ENCODE measurements at regions not wholly inside any gene's neighbourhood (a gene's known extent, or its start where the extent isn't known, plus 50 kb on each side); places are given as distances from the start of the nearest gene placed in this dataset.

GRCh38 chr10:130230036-130230435 lies 93.8 kb downstream of the GLRX3 start:
- no peak for DNase-seq

GRCh38 chr10:130230611-130231010 lies 94.4 kb downstream of the GLRX3 start:
- no peak for DNase-seq

DNA sequence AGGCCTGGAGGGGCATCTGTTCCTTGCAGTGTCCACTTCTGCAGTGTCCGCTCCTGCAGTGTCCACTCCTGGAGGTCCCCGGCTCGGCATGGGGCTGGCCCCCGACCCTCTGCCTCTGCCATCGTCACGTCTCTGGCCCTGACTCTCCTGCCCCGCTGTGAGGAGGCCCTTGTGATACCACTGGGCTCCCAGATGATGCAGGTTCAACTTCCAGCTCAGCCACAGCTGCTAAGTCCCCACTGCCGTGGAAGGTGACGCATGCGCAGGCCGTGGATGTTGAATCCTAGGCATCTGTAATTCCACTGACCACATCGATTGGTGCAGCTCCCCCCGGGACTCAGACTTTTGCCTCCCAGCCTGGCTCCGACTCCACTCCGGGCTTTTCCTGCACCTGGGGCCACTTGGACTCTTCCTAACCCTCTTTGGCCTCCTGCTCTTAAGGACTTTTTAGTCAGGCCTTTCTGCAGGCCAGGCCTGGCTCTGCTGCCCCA lies 95.1 kb downstream of the GLRX3 start:
- DNase-seq = no peak

GRCh38 chr10:130232166-130233034 lies 96.2 kb downstream of the GLRX3 start:
- peak; percentile 25 for DNase-seq

DNA sequence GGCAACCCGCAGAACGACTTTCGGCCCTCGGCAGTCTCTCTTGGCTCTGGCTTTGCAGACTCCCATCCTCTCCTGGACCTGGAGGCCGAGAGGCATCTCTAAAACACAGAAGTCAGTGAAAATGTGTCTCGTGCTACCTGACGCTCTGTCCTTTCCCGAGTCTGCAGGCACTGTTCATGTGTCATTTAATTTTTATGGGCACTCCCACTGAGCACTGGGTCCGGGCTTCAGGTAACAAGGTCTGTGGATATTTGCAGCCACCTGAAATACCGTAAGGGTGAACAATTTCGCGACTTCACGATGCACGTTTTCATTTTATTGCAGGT lies 96.8 kb downstream of the GLRX3 start:
- DNase-seq = no peak

- DNase-seq = no peak
These were observed 97.2 kb downstream of the GLRX3 start for GRCh38 chr10:130233426-130233825.

DNA sequence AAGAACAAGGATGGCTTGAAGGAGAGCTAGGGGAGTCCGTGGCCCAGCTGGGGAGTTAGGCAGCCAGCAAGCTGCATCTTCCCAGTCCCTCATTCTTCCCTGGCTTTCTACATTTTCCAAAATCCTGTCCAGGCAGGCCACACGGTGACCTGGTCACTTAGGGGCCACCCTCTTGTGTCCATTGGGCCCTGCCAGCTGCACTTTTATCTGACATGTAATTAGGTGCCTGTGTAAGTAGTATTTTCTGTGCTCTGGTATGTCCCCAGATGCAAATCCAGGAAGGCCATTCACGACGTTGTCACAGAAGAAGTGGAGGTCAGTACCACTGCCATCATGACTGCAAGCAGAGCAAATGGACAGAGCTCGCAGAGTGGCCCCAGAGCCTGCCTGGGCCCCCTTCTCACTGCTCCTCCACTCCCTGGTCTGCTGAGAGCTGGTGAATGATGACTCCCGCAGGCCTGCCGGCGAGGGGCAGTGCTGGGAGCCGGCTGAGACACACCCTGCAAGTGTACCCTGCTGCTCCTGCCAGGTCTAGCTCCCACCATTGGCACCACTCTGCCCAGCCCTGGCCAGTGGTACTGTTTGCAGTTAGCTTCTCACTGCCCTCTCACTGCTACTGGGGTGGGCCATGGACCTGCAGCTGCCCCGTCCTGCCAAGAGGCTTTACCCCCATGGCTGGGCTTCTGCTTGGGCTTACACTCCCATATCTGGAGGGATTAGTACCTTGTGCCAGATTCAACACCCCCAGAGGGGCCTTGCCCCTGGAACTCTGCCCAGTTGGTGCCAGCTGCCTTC lies 98.2 kb downstream of the GLRX3 start:
- no peak for DNase-seq

- no peak for DNase-seq
These were observed 100.5 kb downstream of the GLRX3 start for GRCh38 chr10:130236711-130237110.

DNA sequence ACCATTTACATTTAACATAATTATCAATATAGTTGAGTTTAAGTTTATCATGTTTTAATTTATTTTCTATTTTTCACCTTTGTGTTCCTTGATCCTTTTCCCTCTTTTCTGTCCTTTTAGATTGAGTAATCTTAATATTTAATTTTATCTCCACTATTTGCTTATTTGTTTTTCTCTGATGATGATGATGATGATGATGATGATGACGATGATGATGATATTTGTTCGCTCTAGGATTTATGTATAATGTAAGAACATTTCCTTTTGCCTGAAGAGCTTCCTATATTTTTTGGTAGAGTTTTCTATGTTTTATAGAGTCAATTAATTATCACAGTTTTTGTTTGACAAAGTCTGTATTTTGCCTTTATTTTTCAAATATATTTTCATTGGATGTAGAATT lies 104.2 kb downstream of the GLRX3 start:
- no peak for DNase-seq

DNA sequence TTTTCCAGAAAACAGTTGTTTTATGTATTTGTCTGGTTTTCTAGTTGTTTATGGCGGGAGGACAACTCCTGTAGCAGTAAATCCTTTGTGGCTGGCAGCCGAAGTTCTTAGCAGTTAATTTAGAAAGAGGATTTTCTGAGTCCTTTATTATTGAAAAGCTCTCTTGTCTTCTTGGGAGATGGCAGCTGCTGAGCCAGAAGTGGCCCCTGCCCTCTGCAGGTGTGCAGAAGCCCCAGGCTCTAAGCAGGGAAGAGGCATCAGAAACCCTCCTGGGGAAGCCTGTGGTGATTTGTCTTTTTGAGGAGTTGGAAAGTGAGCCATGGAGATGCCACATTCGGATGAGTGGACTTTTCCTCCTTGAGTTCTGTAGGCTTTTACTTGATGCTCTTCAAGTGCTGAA lies 106.3 kb downstream of the GLRX3 start:
- no peak for DNase-seq

- DNase-seq = no peak
These were observed 106.8 kb downstream of the GLRX3 start for GRCh38 chr10:130243015-130243414.

DNA sequence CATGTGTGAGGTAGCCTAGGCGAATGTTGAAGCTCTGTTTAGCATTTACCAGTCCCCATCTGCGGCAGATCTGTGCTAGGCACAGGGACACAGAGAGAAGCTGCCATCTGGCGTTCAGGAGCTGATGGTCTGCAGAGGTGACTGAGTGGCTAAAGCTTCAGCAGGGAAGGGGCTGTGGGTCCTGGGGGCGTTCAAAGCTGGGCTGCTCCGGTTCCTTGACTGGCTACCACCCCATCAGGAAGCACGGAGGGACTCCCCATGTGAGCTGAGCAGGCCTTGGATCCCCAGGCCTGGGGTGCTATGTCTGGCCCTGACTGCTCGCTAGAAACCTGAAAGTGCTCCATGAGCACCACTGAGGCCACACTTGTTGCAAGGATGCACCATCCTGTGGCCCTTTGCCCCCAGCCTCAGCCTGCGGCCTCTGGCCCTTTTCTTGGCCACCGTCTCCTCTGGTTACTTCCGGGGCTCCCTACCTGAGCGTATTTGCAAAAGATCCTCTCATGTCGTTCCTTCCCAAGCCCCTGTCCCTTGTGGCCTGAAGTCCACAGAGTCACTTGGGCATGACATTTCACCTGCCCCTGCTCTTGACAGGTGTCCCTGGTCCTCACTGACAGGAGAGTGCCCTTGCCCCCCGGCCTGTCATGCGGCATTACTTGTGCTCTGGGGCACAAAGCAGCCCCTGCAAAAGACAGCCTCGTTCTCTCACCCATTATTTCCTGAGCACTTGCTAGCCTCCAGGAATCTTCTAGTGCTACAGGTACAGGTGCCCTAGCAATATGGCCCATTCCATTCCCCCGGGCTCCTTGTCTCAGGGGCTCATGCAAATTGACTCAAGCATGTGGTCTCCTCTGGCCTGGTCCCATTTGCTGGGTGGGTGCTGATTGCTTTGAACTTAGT lies 108.1 kb downstream of the GLRX3 start:
- no peak for DNase-seq

GRCh38 chr10:130244928-130245495 lies 108.8 kb downstream of the GLRX3 start:
- DNase-seq = no peak

GRCh38 chr10:130246113-130246512 lies 109.9 kb downstream of the GLRX3 start:
- DNase-seq = no peak

- no peak for DNase-seq
These were observed 113.9 kb downstream of the GLRX3 start for GRCh38 chr10:130250127-130250526.

- no peak for DNase-seq
These were observed 115.6 kb downstream of the GLRX3 start for GRCh38 chr10:130251766-130252165.

DNA sequence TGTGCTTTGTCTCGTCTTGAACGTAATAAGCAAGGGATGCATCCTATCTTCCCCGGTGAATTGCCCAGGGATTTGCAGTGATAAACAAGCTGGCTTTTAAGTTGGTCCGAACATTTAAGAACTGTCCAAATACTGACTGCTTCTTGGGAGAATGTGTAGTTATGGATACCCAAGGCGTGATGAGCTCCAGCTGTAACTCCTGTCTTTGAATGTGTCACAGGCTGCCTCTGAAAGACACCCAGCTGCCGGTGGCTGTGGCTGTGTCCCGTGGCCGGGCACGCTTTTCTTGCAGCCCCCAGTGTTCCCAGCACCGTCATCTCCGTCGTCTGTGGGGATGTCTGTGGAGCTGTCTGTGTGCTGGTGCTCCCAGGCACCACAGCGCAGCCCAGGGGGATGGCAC lies 118.1 kb downstream of the GLRX3 start:
- peak; percentile 18 for DNase-seq

GRCh38 chr10:130254662-130255061 lies 118.5 kb downstream of the GLRX3 start:
- DNase-seq = no peak

GRCh38 chr10:130255777-130256176 lies 119.6 kb downstream of the GLRX3 start:
- no peak for DNase-seq

GRCh38 chr10:130257897-130258296 lies 121.7 kb downstream of the GLRX3 start:
- no peak for DNase-seq

- no peak for DNase-seq
These were observed 123.2 kb downstream of the GLRX3 start for GRCh38 chr10:130259380-130259779.

GRCh38 chr10:130261306-130261705 lies 125.1 kb downstream of the GLRX3 start:
- DNase-seq = no peak
